WTC11 (cell line): ENCODE measurements at regions not wholly inside any gene's neighbourhood (a gene's known extent, or its start where the extent isn't known, plus 50 kb on each side); places are given as distances from the start of the nearest gene placed in this dataset.
A peak's percentile ranks its signal among the peaks of the same experiment; 100 is the strongest.

Experiments used
- ATAC-seq: fragments of 200-7000 bp; cut with Tn5 transposase; 2 replicates; pipeline ENCODE4 v1.10.0; 2021; ENCODE audit warnings: mild to moderate bottlenecking, moderate library complexity
- CTCF ChIA-PET: fragments of 300-600 bp; sonication (Branson Sonifier 250); formaldehyde crosslinking; loops from one replicate; lab custom pipeline; 2021; ENCODE audit warnings: antibody characterized with exemption; lab: Charles Lee
- POLR2A ChIA-PET: fragments of 350-600 bp; sonication (Branson Sonifier 250); formaldehyde crosslinking; loops from one replicate; lab custom pipeline; 2021; ENCODE audit warnings: antibody characterized with exemption; lab: Charles Lee
- DNase-seq: peaks from one replicate; pipeline ENCODE4 v3.0.0; 2021; ENCODE audit warnings: low spot score
- H3K27ac Mint-ChIP-seq: 2 replicates; pipeline ENCODE4 v1.8.0; 2021; ENCODE audit warnings: mixed read lengths
- H3K27me3 Mint-ChIP-seq: 2 replicates; pipeline ENCODE4 v1.8.0; 2021; ENCODE audit warnings: low read depth, mild to moderate bottlenecking, moderate library complexity, mixed read lengths
- H3K36me3 Mint-ChIP-seq: 2 replicates; pipeline ENCODE4 v1.8.0; 2021; ENCODE audit warnings: mixed read lengths
- H3K4me1 Mint-ChIP-seq: 2 replicates; pipeline ENCODE4 v1.8.0; 2022; ENCODE audit warnings: mixed read lengths
- H3K4me3 Mint-ChIP-seq: 2 replicates; pipeline ENCODE4 v1.8.0; 2021; ENCODE audit warnings: mild to moderate bottlenecking, moderate library complexity, mixed read lengths
- H3K9me3 Mint-ChIP-seq: 2 replicates; pipeline ENCODE4 v1.8.0; 2021; ENCODE audit warnings: mixed read lengths
- ATF3 ChIP-seq: sonication (generic); formaldehyde crosslinking; conservative IDR thresholded peaks from 2 replicates; pipeline ENCODE4 v1.8.1; 2022; ENCODE audit warnings: mild to moderate bottlenecking, missing genetic modification reagents
- CBFB ChIP-seq: sonication (generic); formaldehyde crosslinking; IDR thresholded peaks from 2 replicates; pipeline ENCODE4 v1.8.1; 2022; ENCODE audit warnings: mild to moderate bottlenecking, low read depth, missing genetic modification reagents
- CTCF ChIP-seq: fragments of 200-600 bp; IDR thresholded peaks from 2 replicates; pipeline ENCODE4 v1.8.0; 2022; ENCODE audit warnings: antibody characterized with exemption
- ERG ChIP-seq: fragments of 250-450 bp; sonication (Bioruptor Pico); IDR thresholded peaks from 2 replicates; pipeline ENCODE4 v1.8.0; 2021; ENCODE audit warnings: mild to moderate bottlenecking
- ESRRA ChIP-seq: sonication (generic); formaldehyde crosslinking; IDR thresholded peaks from 2 replicates; pipeline ENCODE4 v1.8.1; 2022; ENCODE audit warnings: mild to moderate bottlenecking, missing genetic modification reagents, borderline replicate concordance
- ETV6 ChIP-seq: sonication (generic); formaldehyde crosslinking; IDR thresholded peaks from 2 replicates; pipeline ENCODE4 v1.8.1; 2022; ENCODE audit warnings: mild to moderate bottlenecking, missing genetic modification reagents
- FOXJ3 ChIP-seq: sonication (generic); formaldehyde crosslinking; IDR thresholded peaks from 2 replicates; pipeline ENCODE4 v1.9.0; 2021; ENCODE audit warnings: missing genetic modification reagents, mild to moderate bottlenecking, borderline replicate concordance
- FOXP4 ChIP-seq: sonication (generic); formaldehyde crosslinking; IDR thresholded peaks from 2 replicates; pipeline ENCODE4 v1.8.0; 2022; ENCODE audit warnings: mild to moderate bottlenecking, missing genetic modification reagents
- HMGA2 ChIP-seq: fragments of 250-450 bp; sonication (Bioruptor Pico); IDR thresholded peaks from 2 replicates; pipeline ENCODE4 v1.4.0; 2021; ENCODE audit warnings: mild to moderate bottlenecking, moderate library complexity
- JUN ChIP-seq: sonication (generic); formaldehyde crosslinking; IDR thresholded peaks from 2 replicates; pipeline ENCODE4 v1.8.0; 2023; ENCODE audit warnings: mild to moderate bottlenecking, missing genetic modification reagents
- KAT7 ChIP-seq: sonication (generic); formaldehyde crosslinking; IDR thresholded peaks from 2 replicates; pipeline ENCODE4 v1.8.1; 2023; ENCODE audit warnings: missing genetic modification reagents, mild to moderate bottlenecking, borderline replicate concordance
- MYBL2 ChIP-seq: sonication (generic); formaldehyde crosslinking; IDR thresholded peaks from 2 replicates; pipeline ENCODE4 v1.8.1; 2023; ENCODE audit warnings: mild to moderate bottlenecking, moderate library complexity, missing genetic modification reagents
- NFATC4 ChIP-seq: fragments of 250-450 bp; sonication (Bioruptor Pico); IDR thresholded peaks from 2 replicates; pipeline ENCODE4 v1.9.0; 2021; ENCODE audit warnings: mild to moderate bottlenecking
- NR2C2 ChIP-seq: sonication (generic); formaldehyde crosslinking; IDR thresholded peaks from 2 replicates; pipeline ENCODE4 v1.8.0; 2022; ENCODE audit warnings: mild to moderate bottlenecking, missing genetic modification reagents
- SP1 ChIP-seq: sonication (generic); formaldehyde crosslinking; conservative IDR thresholded peaks from 2 replicates; pipeline ENCODE4 v1.8.1; 2022; ENCODE audit warnings: missing genetic modification reagents
- ZBTB21 ChIP-seq: sonication (generic); formaldehyde crosslinking; IDR thresholded peaks from 2 replicates; pipeline ENCODE4 v1.8.1; 2023; ENCODE audit warnings: mild to moderate bottlenecking, missing genetic modification reagents, borderline replicate concordance
- ZBTB43 ChIP-seq: sonication (generic); formaldehyde crosslinking; IDR thresholded peaks from 2 replicates; pipeline ENCODE4 v1.8.1; 2023; ENCODE audit warnings: mild to moderate bottlenecking, missing genetic modification reagents
- ZNF121 ChIP-seq: sonication (generic); formaldehyde crosslinking; IDR thresholded peaks from 2 replicates; pipeline ENCODE4 v1.8.0; 2023; ENCODE audit warnings: missing genetic modification reagents
- ZNF317 ChIP-seq: sonication (generic); formaldehyde crosslinking; IDR thresholded peaks from 2 replicates; pipeline ENCODE4 v1.8.1; 2023; ENCODE audit warnings: low read depth, mild to moderate bottlenecking, moderate library complexity, missing genetic modification reagents, borderline replicate concordance
- TF ChIP-seq, protein P1 (sequence below): sonication (generic); formaldehyde crosslinking; IDR thresholded peaks from 2 replicates; pipeline ENCODE4 v1.8.1; 2023; ENCODE audit warnings: mild to moderate bottlenecking, missing genetic modification reagents, moderate library complexity
- TF ChIP-seq, protein P2 (sequence below): fragments of 250-450 bp; sonication (Bioruptor Pico); IDR thresholded peaks from 2 replicates; pipeline ENCODE4 v1.9.0; 2021; ENCODE audit warnings: moderate library complexity, mild to moderate bottlenecking, inconsistent platforms, borderline replicate concordance

GRCh38 chr1:29707796-29708195, 471.5 kb downstream of the PTPRU start:
- Mint-ChIP-seq H3K27me3 (peaks cover 17% of the 10 kb centered on the region), H3K4me1 (peaks cover 36% of the 10 kb centered on the region), H3K36me3 (no peaks in the 10 kb centered on the region)
- CTCF ChIA-PET, result no interaction called here
- no peak for DNase-seq
- no peak for ATAC-seq
- TF ChIP-seq ZBTB21 (CRISPR knock-in tag) (no peak), HMGA2 (CRISPR knock-in tag) (no peak), ZNF121 (no peak), JUN (no peak)
- TF ChIP-seq, protein P1, sequence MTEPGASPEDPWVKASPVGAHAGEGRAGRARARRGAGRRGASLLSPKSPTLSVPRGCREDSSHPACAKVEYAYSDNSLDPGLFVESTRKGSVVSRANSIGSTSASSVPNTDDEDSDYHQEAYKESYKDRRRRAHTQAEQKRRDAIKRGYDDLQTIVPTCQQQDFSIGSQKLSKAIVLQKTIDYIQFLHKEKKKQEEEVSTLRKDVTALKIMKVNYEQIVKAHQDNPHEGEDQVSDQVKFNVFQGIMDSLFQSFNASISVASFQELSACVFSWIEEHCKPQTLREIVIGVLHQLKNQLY (CRISPR knock-in tag), result no peak
- TF ChIP-seq, protein P2, sequence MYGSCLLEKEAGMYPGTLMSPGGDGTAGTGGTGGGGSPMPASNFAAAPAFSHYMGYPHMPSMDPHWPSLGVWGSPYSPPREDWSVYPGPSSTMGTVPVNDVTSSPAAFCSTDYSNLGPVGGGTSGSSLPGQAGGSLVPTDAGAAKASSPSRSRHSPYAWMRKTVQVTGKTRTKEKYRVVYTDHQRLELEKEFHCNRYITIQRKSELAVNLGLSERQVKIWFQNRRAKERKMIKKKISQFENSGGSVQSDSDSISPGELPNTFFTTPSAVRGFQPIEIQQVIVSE (CRISPR knock-in tag), result no peak
- TF ChIP-seq, all 79 proteins: peak for 0
- POLR2A ChIA-PET, result no interaction called here
- H3K9me3 Mint-ChIP-seq, result no peaks in the 10 kb centered on the region
- H3K4me3 Mint-ChIP-seq, result no peak overlapping the region
- H3K27ac Mint-ChIP-seq, result 0 out of 2 replicates have a peak overlapping the region, but pooled peaks have one; percentile 3

DNA sequence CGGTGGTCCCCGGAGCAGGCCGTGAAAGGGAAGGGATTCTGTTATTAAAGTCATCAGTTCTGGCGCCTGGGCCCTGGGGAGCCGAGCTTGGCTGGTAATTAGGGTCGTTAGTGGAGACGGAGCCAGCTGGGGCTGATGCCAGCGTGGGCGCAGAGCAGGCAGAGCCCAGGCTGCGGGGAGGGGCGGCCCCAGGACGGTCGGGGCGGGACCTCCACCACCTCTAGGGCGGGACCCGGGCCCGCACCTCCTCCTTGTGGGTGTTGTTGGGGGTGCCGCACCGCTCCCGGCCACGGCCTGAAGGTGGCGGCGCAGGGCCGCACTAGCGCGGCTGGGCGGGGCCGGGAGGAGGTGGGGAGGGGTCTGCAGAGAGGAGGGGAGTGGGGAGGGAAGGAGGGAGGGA, 470.6 kb downstream of the PTPRU start:
- ChIA-PET CTCF (interaction anchor here (0.9 to 2.1 kb wide), 4 partner anchors 9 to 86 kb away, joined by 3 to 7 read pairs (median 3); no protein-coding TSS in a partner anchor), POLR2A (no interaction called here)
- ATAC-seq, result peak; percentile 99
- Mint-ChIP-seq H3K4me1 (peaks cover 36% of the 10 kb centered on the region), H3K27me3 (peaks cover 17% of the 10 kb centered on the region), H3K9me3 (no peaks in the 10 kb centered on the region), H3K4me3 (peak overlapping the region; percentile 72), H3K36me3 (no peaks in the 10 kb centered on the region), H3K27ac (no peak overlapping the region)
- peak; percentile 91 for DNase-seq
- no peak for TF ChIP-seq ETV6 (CRISPR knock-in tag)
- TF ChIP-seq NFATC4 (CRISPR knock-in tag), result no peak
- 0 out of 2 replicates have a peak, but pooled peaks have one; percentile 26 for TF ChIP-seq CTCF
- peak; percentile 95 for TF ChIP-seq SP1 (CRISPR knock-in tag)
- no peak for TF ChIP-seq ESRRA

DNA sequence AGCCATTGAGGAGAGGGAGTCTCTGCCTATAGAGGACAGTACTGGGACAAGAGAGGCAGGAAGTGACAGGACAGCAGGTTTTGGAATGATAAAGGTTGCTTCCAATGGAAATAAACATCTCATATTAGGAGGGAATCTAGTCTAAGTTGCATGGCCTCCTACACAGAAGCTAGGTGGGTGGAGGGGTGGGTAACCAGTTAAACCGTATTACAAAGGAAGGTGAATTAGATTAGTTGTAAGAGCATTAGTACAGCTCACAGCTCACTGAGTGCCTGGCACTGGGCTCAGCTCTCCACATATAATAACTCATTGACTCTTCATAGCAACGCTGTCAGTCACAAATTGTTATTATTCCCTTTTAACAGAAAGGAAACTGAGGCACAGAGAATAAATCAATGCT, 468.1 kb downstream of the PTPRU start:
- POLR2A ChIA-PET, result interaction anchor here (1.4 kb wide), 1 partner anchor 981 kb away, joined by 4 read pairs; no protein-coding TSS in a partner anchor
- Mint-ChIP-seq H3K4me1 (peaks cover 30% of the 10 kb centered on the region), H3K9me3 (no peaks in the 10 kb centered on the region), H3K27ac (no peak overlapping the region), H3K36me3 (no peaks in the 10 kb centered on the region), H3K4me3 (no peak overlapping the region), H3K27me3 (peaks cover 17% of the 10 kb centered on the region)
- no peak for ATAC-seq
- CTCF ChIA-PET, result interaction anchor here (0.8 to 2.5 kb wide), 33 partner anchors 10 to 982 kb away, joined by 3 to 35 read pairs (median 5); no protein-coding TSS in a partner anchor
- TF ChIP-seq FOXP4 (CRISPR knock-in tag) (no peak), ZNF317 (no peak), ZBTB43 (CRISPR knock-in tag) (no peak), MYBL2 (no peak), CBFB (no peak), KAT7 (no peak), FOXJ3 (no peak), ATF3 (CRISPR knock-in tag) (no peak), NR2C2 (CRISPR knock-in tag) (no peak), ERG (CRISPR knock-in tag) (no peak)
- TF ChIP-seq, protein P2 (CRISPR knock-in tag), result no peak
- TF ChIP-seq, protein P1 (CRISPR knock-in tag), result no peak
- DNase-seq, result no peak
